ENCODE measurements at regions not wholly inside any gene's neighbourhood (a gene's known extent, or its start where the extent isn't known, plus 50 kb on each side); places are given as distances from the start of the nearest gene placed in this dataset.

DNA sequence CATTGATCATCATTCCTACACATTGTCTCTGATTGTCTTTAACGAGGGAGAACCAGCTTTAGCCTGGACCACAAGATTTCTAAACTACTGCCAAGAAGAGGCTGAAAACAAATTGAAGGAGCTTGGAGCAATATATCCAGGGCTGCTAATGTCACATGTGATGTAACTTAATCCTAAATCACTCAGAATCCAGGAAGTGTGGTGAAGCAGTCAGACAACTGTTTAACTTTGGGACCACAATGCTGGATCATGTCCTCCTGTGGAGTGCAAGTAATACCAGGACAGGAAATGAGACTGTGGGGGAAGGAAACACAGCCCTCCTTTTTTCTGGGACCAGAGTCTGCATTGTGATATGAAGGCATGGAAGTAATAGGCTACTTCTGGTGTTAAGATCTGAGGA is 430.2 kb downstream of the KCTD12 start:
- Histone ChIP-seq H3K4me3 (ENCODE audit: low read depth in 1 of 2, low read length in 2 of 2) (no peak overlapping the region), H3K9ac (ENCODE audit: low read depth in 1 of 2, low read length in 2 of 2) (no peak overlapping the region), H3K27me3 (ENCODE audit: control insufficient read depth in 1 of 2, insufficient read depth in 2 of 2, low read length in 2 of 2) (no peaks in the 10 kb centered on the region), H3K4me1 (ENCODE audit: control insufficient read depth in 1 of 2, insufficient read depth in 2 of 2, low read length in 2 of 2) (no peaks in the 10 kb centered on the region), H3K9me3 (ENCODE audit: control insufficient read depth in 1 of 2, low read length in 2 of 2) (peaks cover 0 to 11% of the 10 kb centered on the region in 2 donors), H3K36me3 (ENCODE audit: control insufficient read depth in 1 of 2, insufficient read depth in 2 of 2, low read length in 2 of 2) (no peaks in the 10 kb centered on the region), H3K27ac (ENCODE audit: low read depth, low read length) (no peak overlapping the region)

DNA sequence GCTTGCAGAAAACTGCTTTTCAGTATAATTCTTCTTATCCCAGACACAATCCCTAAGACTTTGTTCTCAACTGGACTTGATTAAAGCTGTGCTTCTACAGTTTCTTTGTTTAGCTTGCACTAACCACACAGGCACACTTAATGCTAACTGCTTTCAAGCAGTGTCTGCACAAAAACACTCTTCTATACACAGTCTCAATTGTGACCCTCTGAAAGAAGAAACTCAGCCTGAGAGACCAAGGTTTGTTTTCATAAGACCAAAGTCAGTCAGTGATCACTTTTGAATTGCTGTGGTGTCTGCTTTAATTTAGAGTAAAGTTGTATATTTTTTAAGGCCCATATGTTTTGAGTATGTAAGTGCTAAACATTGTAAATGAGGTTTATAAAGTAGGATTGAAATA is 431.2 kb downstream of the KCTD12 start:
- Histone ChIP-seq H3K27me3 (ENCODE audit: control insufficient read depth in 1 of 2, insufficient read depth in 2 of 2, low read length in 2 of 2) (no peaks in the 10 kb centered on the region), H3K9ac (ENCODE audit: low read depth in 1 of 2, low read length in 2 of 2) (no peak overlapping the region), H3K27ac (ENCODE audit: low read depth, low read length) (no peak overlapping the region), H3K9me3 (ENCODE audit: control insufficient read depth in 1 of 2, low read length in 2 of 2) (peaks cover 0 to 11% of the 10 kb centered on the region in 2 donors), H3K4me1 (ENCODE audit: control insufficient read depth in 1 of 2, insufficient read depth in 2 of 2, low read length in 2 of 2) (no peaks in the 10 kb centered on the region), H3K36me3 (ENCODE audit: control insufficient read depth in 1 of 2, insufficient read depth in 2 of 2, low read length in 2 of 2) (no peaks in the 10 kb centered on the region), H3K4me3 (ENCODE audit: low read depth in 1 of 2, low read length in 2 of 2) (no peak overlapping the region)

DNA sequence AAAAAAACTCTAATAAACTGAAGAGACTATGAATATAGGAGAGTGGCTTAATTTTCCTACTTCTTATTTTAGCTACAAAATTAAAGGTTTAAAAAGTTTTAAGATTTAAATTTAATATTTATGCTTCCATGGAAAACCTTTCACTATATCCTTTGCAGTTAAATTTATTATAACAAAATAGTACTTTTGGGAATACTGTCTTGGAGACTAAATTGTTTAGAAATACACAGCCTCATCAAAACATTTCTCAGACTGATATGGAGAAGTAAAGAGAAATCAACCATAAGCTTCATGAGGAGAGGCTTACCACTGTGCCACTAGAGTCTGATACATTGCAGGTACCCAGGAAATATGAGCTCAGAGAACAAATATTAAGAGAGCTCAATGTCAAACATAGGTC is 436.5 kb downstream of the KCTD12 start:
- Histone ChIP-seq H3K27ac (ENCODE audit: low read depth, low read length) (no peak overlapping the region), H3K4me3 (ENCODE audit: low read depth in 1 of 2, low read length in 2 of 2) (no peak overlapping the region), H3K4me1 (ENCODE audit: control insufficient read depth in 1 of 2, insufficient read depth in 2 of 2, low read length in 2 of 2) (no peaks in the 10 kb centered on the region)

DNA sequence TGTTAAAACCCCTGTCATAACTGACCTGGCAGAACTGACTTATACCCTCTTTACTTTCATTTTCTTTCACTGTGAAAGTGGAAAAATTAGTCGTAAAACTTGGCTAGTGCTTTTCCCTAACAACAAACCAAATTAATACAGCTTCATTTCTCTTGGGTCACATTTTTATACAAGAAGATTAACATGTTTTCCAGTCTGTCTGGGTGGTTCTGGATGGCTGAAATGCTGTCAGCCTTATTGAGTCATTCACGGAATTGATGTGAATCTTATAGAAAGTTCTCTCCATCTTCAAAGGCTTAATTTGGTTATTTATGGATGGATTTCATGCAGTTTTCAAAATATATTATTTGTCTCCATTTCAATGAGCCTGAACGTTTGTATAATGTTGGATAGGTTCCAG is 440.0 kb downstream of the KCTD12 start:
- Histone ChIP-seq H3K9me3 (ENCODE audit: control insufficient read depth in 1 of 2, low read length in 2 of 2) (no peaks in the 10 kb centered on the region), H3K27me3 (ENCODE audit: control insufficient read depth in 1 of 2, insufficient read depth in 2 of 2, low read length in 2 of 2) (no peaks in the 10 kb centered on the region), H3K4me3 (ENCODE audit: low read depth in 1 of 2, low read length in 2 of 2) (no peak overlapping the region), H3K9ac (ENCODE audit: low read depth in 1 of 2, low read length in 2 of 2) (no peak overlapping the region), H3K36me3 (ENCODE audit: control insufficient read depth in 1 of 2, insufficient read depth in 2 of 2, low read length in 2 of 2) (no peaks in the 10 kb centered on the region), H3K27ac (ENCODE audit: low read depth, low read length) (no peak overlapping the region), H3K4me1 (ENCODE audit: control insufficient read depth in 1 of 2, insufficient read depth in 2 of 2, low read length in 2 of 2) (no peaks in the 10 kb centered on the region)

More for the DNA sequence above, 436.5 kb downstream of the KCTD12 start:
- H3K9ac ChIP-seq (ENCODE audit: low read depth in 1 of 2, low read length in 2 of 2), result no peak overlapping the region
- no peaks in the 10 kb centered on the region for H3K36me3 ChIP-seq (ENCODE audit: control insufficient read depth in 1 of 2, insufficient read depth in 2 of 2, low read length in 2 of 2)
- H3K27me3 ChIP-seq (ENCODE audit: control insufficient read depth in 1 of 2, insufficient read depth in 2 of 2, low read length in 2 of 2), result no peaks in the 10 kb centered on the region
- peaks cover 0 to 11% of the 10 kb centered on the region in 2 donors for H3K9me3 ChIP-seq (ENCODE audit: control insufficient read depth in 1 of 2, low read length in 2 of 2)

DNA sequence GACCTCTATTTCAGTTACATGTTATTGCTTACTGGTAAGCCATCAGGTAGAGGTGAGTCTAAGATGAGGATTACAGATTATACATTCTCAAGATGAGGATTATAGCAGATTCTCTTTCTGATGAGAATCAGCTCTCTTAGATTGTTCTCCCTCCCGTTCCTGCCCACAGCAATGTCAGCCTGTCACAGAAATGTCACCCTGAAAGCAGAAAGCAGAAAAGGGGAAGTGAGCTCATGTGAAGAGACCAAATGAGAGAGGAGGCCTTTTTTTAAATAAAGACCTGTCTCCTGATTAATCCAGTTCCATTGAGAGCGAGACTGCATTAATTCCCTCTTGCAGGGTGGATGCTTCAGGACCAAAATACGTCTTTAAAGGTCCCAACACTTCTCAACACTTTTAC is 445.6 kb downstream of the KCTD12 start:
- no peaks in the 10 kb centered on the region for H3K36me3 ChIP-seq (ENCODE audit: control insufficient read depth in 1 of 2, insufficient read depth in 2 of 2, low read length in 2 of 2)
- H3K27ac ChIP-seq (ENCODE audit: low read depth, low read length), result no peak overlapping the region
- no peaks in the 10 kb centered on the region for H3K27me3 ChIP-seq (ENCODE audit: control insufficient read depth in 1 of 2, insufficient read depth in 2 of 2, low read length in 2 of 2)
- H3K4me3 ChIP-seq (ENCODE audit: low read depth in 1 of 2, low read length in 2 of 2), result no peak overlapping the region
- no peaks in the 10 kb centered on the region for H3K4me1 ChIP-seq (ENCODE audit: control insufficient read depth in 1 of 2, insufficient read depth in 2 of 2, low read length in 2 of 2)
- no peaks in the 10 kb centered on the region for H3K9me3 ChIP-seq (ENCODE audit: control insufficient read depth in 1 of 2, low read length in 2 of 2)
- no peak overlapping the region for H3K9ac ChIP-seq (ENCODE audit: low read depth in 1 of 2, low read length in 2 of 2)

DNA sequence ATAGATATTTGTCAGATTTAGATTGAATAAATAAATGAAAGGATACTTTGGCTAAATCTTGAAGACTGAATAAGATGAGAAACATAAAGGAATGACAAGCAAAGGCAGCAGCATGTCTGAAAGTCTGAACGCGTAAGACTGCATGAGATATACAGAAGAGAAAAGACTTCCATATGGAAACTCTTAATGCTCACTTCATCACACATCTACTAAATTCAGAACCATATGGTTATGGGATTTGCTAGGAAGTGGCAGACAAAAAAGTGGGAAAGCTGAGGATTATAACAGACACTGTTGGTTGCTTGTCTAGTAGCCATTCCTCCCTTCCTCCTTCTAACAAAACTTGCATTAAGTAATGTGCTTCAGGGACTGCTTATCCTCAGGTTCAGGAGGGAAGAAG is 446.7 kb downstream of the KCTD12 start:
- Histone ChIP-seq H3K27me3 (ENCODE audit: control insufficient read depth in 1 of 2, insufficient read depth in 2 of 2, low read length in 2 of 2) (no peaks in the 10 kb centered on the region), H3K9me3 (ENCODE audit: control insufficient read depth in 1 of 2, low read length in 2 of 2) (no peaks in the 10 kb centered on the region), H3K9ac (ENCODE audit: low read depth in 1 of 2, low read length in 2 of 2) (no peak overlapping the region), H3K4me1 (ENCODE audit: control insufficient read depth in 1 of 2, insufficient read depth in 2 of 2, low read length in 2 of 2) (no peaks in the 10 kb centered on the region), H3K36me3 (ENCODE audit: control insufficient read depth in 1 of 2, insufficient read depth in 2 of 2, low read length in 2 of 2) (no peaks in the 10 kb centered on the region), H3K27ac (ENCODE audit: low read depth, low read length) (no peak overlapping the region), H3K4me3 (ENCODE audit: low read depth in 1 of 2, low read length in 2 of 2) (no peak overlapping the region)

DNA sequence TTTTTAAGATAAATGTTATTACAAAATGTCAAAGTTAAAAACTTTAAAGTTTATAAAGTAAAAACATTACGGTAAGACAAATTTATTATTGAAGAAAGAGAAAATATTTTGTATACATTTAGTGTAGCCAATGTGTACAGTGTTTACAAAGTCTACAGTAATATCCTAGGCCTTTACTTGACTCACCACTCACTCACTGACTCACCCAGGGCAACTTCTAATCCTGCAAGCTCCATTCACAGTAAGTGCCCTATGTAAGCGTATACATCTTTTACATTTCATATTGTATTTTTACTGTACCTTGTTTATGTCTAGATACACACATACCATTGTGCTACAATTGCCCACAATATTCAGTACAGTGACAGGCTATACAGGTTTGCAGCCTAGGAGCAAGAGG is 448.2 kb downstream of the KCTD12 start:
- Histone ChIP-seq H3K4me3 (ENCODE audit: low read depth in 1 of 2, low read length in 2 of 2) (no peak overlapping the region), H3K9me3 (ENCODE audit: control insufficient read depth in 1 of 2, low read length in 2 of 2) (no peaks in the 10 kb centered on the region), H3K27ac (ENCODE audit: low read depth, low read length) (no peak overlapping the region), H3K9ac (ENCODE audit: low read depth in 1 of 2, low read length in 2 of 2) (no peak overlapping the region), H3K4me1 (ENCODE audit: control insufficient read depth in 1 of 2, insufficient read depth in 2 of 2, low read length in 2 of 2) (no peaks in the 10 kb centered on the region), H3K36me3 (ENCODE audit: control insufficient read depth in 1 of 2, insufficient read depth in 2 of 2, low read length in 2 of 2) (no peaks in the 10 kb centered on the region), H3K27me3 (ENCODE audit: control insufficient read depth in 1 of 2, insufficient read depth in 2 of 2, low read length in 2 of 2) (no peaks in the 10 kb centered on the region)

DNA sequence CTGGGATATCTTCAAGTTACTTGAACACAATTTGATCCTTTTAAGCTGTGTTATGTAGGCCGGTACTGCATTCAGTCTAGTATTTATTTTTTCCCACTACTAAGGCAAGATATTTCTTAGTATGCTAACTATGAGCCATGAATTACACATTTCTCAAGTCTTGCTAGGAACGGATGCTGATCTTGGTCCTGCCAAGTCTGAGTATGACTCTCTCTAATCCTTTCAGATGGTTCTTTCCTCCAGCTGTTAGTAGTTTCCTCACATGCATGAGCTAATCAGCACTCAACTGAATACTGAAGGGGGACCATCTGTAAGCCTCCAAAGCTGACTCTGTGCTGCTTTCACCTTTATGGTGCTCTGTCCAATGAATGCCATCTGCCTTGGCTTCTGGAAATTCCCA is 460.3 kb downstream of the KCTD12 start:
- Histone ChIP-seq H3K27ac (ENCODE audit: low read depth, low read length) (no peak overlapping the region), H3K9ac (ENCODE audit: low read depth in 1 of 2, low read length in 2 of 2) (no peak overlapping the region), H3K36me3 (ENCODE audit: control insufficient read depth in 1 of 2, insufficient read depth in 2 of 2, low read length in 2 of 2) (no peaks in the 10 kb centered on the region), H3K4me3 (ENCODE audit: low read depth in 1 of 2, low read length in 2 of 2) (no peak overlapping the region), H3K27me3 (ENCODE audit: control insufficient read depth in 1 of 2, insufficient read depth in 2 of 2, low read length in 2 of 2) (no peaks in the 10 kb centered on the region), H3K4me1 (ENCODE audit: control insufficient read depth in 1 of 2, insufficient read depth in 2 of 2, low read length in 2 of 2) (no peaks in the 10 kb centered on the region), H3K9me3 (ENCODE audit: control insufficient read depth in 1 of 2, low read length in 2 of 2) (no peaks in the 10 kb centered on the region)

DNA sequence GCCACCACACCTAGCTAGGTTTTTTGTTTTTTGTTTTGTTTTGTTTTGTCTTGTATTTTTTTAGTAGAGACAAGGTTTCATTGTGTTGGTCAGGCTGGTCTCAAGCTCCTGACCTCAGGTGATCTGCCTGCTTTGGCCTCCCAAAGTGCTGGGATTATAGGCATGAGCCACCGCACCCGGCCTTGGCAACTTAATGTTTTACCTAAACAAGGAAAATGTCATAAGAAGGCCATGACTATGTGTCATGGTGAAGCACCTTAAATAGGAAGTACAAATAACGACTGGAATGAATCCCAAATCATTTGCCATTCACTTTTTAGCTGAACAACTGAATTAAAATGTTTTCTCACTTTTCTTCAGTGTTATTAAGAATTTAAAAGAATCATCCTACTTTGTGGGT is 465.2 kb downstream of the KCTD12 start:
- H3K9me3 ChIP-seq (ENCODE audit: control insufficient read depth in 1 of 2, low read length in 2 of 2), result no peaks in the 10 kb centered on the region
- H3K27ac ChIP-seq (ENCODE audit: low read depth, low read length), result no peak overlapping the region
- no peak overlapping the region for H3K9ac ChIP-seq (ENCODE audit: low read depth in 1 of 2, low read length in 2 of 2)
- H3K4me3 ChIP-seq (ENCODE audit: low read depth in 1 of 2, low read length in 2 of 2), result no peak overlapping the region
- H3K4me1 ChIP-seq (ENCODE audit: control insufficient read depth in 1 of 2, insufficient read depth in 2 of 2, low read length in 2 of 2), result no peaks in the 10 kb centered on the region
- no peaks in the 10 kb centered on the region for H3K36me3 ChIP-seq (ENCODE audit: control insufficient read depth in 1 of 2, insufficient read depth in 2 of 2, low read length in 2 of 2)
- no peaks in the 10 kb centered on the region for H3K27me3 ChIP-seq (ENCODE audit: control insufficient read depth in 1 of 2, insufficient read depth in 2 of 2, low read length in 2 of 2)

DNA sequence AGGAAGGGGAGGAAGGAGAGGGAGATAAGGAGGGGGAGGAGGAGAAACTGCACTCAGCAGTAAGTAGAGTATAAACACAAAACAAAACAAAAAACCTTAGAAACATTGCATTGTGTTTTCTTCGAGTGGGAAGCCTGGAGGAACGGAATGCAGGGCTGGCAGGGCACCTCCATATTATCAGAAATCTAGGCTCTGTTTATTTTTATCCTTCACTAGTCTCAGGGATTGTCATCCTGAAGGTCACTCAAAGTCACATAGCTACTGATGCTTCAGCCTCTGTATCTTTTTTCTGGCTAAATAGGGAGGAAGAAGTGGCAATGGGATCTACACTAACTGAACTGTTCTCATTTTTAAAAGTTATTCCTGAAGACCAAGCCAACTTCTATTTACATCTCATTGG is 467.8 kb downstream of the KCTD12 start:
- Histone ChIP-seq H3K9ac (ENCODE audit: low read depth in 1 of 2, low read length in 2 of 2) (no peak overlapping the region), H3K27ac (ENCODE audit: low read depth, low read length) (no peak overlapping the region), H3K27me3 (ENCODE audit: control insufficient read depth in 1 of 2, insufficient read depth in 2 of 2, low read length in 2 of 2) (no peaks in the 10 kb centered on the region), H3K9me3 (ENCODE audit: control insufficient read depth in 1 of 2, low read length in 2 of 2) (no peaks in the 10 kb centered on the region), H3K4me3 (ENCODE audit: low read depth in 1 of 2, low read length in 2 of 2) (no peak overlapping the region), H3K4me1 (ENCODE audit: control insufficient read depth in 1 of 2, insufficient read depth in 2 of 2, low read length in 2 of 2) (no peaks in the 10 kb centered on the region), H3K36me3 (ENCODE audit: control insufficient read depth in 1 of 2, insufficient read depth in 2 of 2, low read length in 2 of 2) (no peaks in the 10 kb centered on the region)

DNA sequence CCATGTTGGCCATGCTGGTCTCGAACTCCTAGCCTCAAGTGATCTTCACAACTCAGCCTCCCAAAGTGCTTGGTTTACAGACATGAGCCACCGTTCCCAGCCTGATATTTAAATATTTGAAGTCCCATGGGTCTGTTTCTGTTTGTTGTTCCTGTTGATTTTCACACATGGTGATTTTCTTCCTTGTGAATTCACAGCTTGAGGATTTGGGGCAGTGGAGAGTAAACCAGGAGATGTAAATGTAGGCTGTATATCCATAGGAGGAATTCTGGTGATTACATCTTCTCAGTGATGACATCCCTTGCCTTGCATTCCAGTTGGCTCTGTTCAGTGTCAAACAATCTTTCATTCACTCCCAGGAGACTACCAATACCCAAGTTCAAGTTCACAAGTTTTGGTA is 471.9 kb downstream of the KCTD12 start:
- H3K27me3 ChIP-seq (ENCODE audit: control insufficient read depth in 1 of 2, insufficient read depth in 2 of 2, low read length in 2 of 2), result no peaks in the 10 kb centered on the region
- H3K4me1 ChIP-seq (ENCODE audit: control insufficient read depth in 1 of 2, insufficient read depth in 2 of 2, low read length in 2 of 2), result no peaks in the 10 kb centered on the region
- H3K9me3 ChIP-seq (ENCODE audit: control insufficient read depth in 1 of 2, low read length in 2 of 2), result no peaks in the 10 kb centered on the region
- no peak overlapping the region for H3K4me3 ChIP-seq (ENCODE audit: low read depth in 1 of 2, low read length in 2 of 2)
- H3K36me3 ChIP-seq (ENCODE audit: control insufficient read depth in 1 of 2, insufficient read depth in 2 of 2, low read length in 2 of 2), result no peaks in the 10 kb centered on the region
- no peak overlapping the region for H3K27ac ChIP-seq (ENCODE audit: low read depth, low read length)
- no peak overlapping the region for H3K9ac ChIP-seq (ENCODE audit: low read depth in 1 of 2, low read length in 2 of 2)

All from duodenal mucosa (tissue), 2 donors.